GM18951 (cell line): ENCODE measurements at regions not wholly inside any gene's neighbourhood (a gene's known extent, or its start where the extent isn't known, plus 50 kb on each side); places are given as distances from the start of the nearest gene placed in this dataset.

Source experiments
- POLR2A ChIP-seq: IDR thresholded peaks from 4 replicates; pipeline ENCODE4 v1.6.1; 2011; ENCODE audit warnings: mild to moderate bottlenecking; ENCODE audit not compliant: insufficient read length, insufficient read depth; ENCODE audit errors: extremely low read depth
- in situ Hi-C: fragments of 300-500 bp; cut with MboI; formaldehyde crosslinking; loops from one replicate; pipeline ENCODE4 v1.12.0; 2022; ENCODE audit warnings: low sequenced_read_pairs, mixed read lengths, inconsistent platforms; ENCODE audit not compliant: unreplicated experiment

GRCh38 chr10:10211409-10211808 lies 806.3 kb upstream of the CELF2 start:
- in situ Hi-C loops = no loop called here
- no peak for TF ChIP-seq POLR2A

DNA sequence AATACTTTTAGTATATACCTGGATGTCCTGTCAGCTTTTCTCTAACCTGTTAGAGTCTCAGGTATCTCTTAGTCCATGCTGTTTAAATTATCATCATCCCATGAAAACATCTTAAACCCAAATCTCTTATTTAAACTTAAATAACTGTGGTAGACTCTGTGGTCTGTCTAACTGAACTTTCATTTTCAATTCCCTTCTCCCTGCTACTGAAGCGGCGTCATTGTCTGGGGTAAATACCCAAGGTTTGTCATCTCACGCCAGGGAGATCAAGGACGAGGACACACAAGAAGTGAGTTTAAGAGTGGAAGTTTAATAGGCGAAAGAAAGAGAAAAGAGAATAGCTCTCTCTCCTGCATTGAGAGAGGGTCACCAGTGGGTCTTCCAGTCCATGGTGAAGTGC lies 804.4 kb upstream of the CELF2 start:
- no peak for TF ChIP-seq POLR2A
- in situ Hi-C loops = no loop called here

- in situ Hi-C loops = no loop called here
- TF ChIP-seq POLR2A = no peak
These were observed 795.3 kb upstream of the CELF2 start for GRCh38 chr10:10222304-10222841.

GRCh38 chr10:10223131-10223530 lies 794.5 kb upstream of the CELF2 start:
- no peak for TF ChIP-seq POLR2A
- in situ Hi-C loops = no loop called here

- in situ Hi-C loops = no loop called here
- TF ChIP-seq POLR2A = no peak
These were observed 792.5 kb upstream of the CELF2 start for GRCh38 chr10:10225136-10225676.

DNA sequence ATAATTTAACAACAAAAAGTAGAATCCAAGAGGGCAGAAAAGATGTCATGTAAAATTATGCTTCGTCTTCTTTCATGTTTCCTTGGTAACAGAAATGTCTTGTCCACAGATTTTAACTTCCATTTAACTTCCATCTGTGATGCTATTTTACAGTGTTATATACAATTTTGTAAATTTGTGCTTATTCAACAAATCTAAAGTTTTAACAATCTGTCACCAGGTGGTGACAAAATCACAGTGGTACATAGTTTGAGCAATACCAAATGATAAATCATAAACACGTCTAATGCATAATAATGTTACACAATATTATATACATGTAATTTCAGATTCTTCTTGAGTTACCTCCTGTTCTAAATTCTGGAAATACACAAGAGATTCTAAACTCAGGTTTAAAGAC lies 784.4 kb upstream of the CELF2 start:
- in situ Hi-C loops = no loop called here
- TF ChIP-seq POLR2A = no peak

DNA sequence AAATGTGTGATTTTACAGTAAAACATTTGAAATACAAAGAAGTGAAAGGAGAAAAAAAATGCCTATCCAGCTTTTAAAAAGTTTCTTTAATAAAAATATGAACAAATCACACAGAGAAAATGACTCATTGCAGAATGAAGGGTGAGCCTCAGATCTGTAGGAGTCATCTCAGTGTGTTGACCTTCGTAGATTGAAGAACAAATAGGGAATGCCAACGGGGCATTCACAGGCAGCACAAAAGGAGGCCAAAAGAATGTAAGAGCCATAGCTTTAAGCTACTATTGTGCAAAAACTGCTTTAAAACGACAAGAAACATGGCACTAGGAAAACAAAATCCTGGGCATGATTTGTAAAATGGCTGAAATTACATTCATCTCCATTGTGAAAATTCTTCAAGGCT lies 782.7 kb upstream of the CELF2 start:
- in situ Hi-C loops = no loop called here

DNA sequence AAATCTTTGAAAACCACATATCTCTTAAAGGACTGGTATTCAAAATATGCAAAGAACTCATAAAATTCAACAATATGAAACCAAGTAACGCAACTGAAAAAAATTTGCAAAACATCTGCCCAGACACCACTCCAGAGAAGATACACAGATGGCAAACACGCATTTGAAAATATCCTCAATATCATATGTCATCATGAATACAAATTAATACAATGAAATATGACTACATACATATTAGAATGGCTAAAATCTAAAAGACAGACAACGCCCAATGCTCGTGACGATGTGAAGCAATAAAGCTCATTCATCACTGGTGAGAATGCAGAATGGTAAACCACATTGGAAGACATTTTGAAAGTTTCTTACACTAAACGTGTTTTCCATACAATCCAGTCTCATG lies 770.1 kb upstream of the CELF2 start:
- in situ Hi-C loops = no loop called here

More for the DNA sequence above, 782.7 kb upstream of the CELF2 start:
- TF ChIP-seq POLR2A = no peak

GRCh38 chr10:10256860-10257259 lies 760.8 kb upstream of the CELF2 start:
- in situ Hi-C loops = no loop called here
- no peak for TF ChIP-seq POLR2A

More for the DNA sequence above, 770.1 kb upstream of the CELF2 start:
- TF ChIP-seq POLR2A = no peak

GRCh38 chr10:10259013-10259412 lies 758.7 kb upstream of the CELF2 start:
- TF ChIP-seq POLR2A = no peak
- in situ Hi-C loops = no loop called here

- in situ Hi-C loops = no loop called here
These were observed 747.3 kb upstream of the CELF2 start for GRCh38 chr10:10270126-10271050.

GRCh38 chr10:10271639-10272192 lies 746.0 kb upstream of the CELF2 start:
- no peak for TF ChIP-seq POLR2A
- in situ Hi-C loops = no loop called here

More at GRCh38 chr10:10270126-10271050, 747.3 kb upstream of the CELF2 start:
- no peak for TF ChIP-seq POLR2A

DNA sequence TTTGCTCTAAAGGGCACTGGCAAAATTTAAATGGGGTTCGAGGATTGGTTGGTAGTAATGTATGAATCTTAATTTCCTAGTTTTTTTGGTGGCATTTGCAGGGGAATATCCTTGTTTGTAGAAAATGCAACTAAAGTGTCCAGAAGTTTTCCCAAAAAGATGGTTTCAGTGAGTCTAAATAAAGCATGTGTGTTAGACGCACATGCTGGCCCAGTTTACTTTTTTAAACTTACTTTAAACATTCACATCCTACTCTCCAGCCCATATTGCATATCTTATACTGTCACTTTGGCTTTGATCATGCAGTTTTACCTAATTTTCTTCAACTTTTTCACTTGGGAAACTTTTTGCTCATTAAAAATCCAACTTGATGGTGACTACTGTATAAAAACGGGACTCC lies 744.0 kb upstream of the CELF2 start:
- no peak for TF ChIP-seq POLR2A
- in situ Hi-C loops = no loop called here

GRCh38 chr10:10279906-10280305 lies 737.8 kb upstream of the CELF2 start:
- in situ Hi-C loops = no loop called here

DNA sequence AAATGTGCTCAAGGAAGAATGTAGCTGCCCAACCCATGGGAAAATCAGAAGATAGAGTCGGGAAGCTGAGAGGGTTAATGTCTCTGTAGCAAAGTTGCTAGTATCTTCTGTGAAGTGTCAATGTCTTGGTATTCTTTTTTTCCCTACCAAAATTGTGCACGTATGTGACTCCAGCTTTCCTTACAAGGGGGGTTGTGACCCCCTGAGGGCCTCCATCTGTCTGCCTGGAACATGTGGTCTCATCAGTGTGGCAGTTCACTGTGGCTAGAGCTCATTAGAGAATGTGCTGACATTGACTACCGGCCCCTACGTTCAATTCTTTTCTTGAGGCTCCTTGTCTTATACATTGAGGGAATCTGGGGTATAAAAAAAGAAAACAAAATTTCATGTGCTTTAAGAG lies 725.2 kb upstream of the CELF2 start:
- TF ChIP-seq POLR2A = no peak
- in situ Hi-C loops = no loop called here

More at GRCh38 chr10:10279906-10280305, 737.8 kb upstream of the CELF2 start:
- TF ChIP-seq POLR2A = no peak
